Epidermal melanocyte (primary cell): ENCODE measurements at regions not wholly inside any gene's neighbourhood (a gene's known extent, or its start where the extent isn't known, plus 50 kb on each side); places are given as distances from the start of the nearest gene placed in this dataset.

Experiments used
- DNase-seq: peaks from one replicate; pipeline ENCODE4 v3.0.0; 2011; ENCODE audit warnings: low spot score; ENCODE audit not compliant: insufficient read length

DNA sequence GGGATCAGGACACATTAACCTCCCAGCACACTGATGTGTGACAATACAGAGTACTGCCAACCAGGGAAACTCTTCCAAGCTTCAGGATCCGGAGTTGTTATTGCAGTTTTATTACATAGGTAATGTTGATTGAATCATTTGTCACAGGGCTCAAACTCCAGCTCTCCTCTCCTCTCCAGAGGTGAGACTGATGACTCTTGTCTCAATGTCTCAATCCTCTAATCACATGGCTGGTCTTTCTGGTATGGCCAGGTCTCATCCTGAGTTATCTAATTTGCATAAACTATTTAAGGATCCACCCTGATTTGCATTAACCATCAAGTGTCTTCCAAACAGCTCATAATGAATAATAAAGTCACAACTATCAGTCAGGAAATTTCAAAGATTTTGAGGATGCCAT is 522.6 kb upstream of the PCDH9 start:
- DNase-seq = no peak

DNA sequence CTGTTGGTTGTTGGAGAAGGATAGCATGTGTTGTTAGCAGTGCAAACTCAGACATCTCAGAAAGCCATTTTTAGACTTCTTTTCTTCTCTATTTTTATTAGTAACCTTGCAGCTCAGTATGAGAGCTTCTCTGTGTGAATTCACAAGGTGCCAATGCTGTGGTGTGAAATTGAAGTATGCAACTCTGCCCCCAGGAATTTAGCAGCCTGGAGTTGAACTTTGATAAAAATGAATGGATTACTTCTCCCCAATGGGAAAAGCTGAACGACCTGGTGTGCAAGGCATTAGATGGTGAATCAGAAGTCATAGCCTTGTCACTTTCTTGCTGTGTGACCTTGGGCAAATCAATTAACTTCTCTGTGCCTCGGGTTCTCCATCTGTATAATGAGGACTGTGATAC is 512.3 kb upstream of the PCDH9 start:
- DNase-seq = no peak

- no peak for DNase-seq
Measured at GRCh38 chr13:67740871-67741535, 510.9 kb upstream of the PCDH9 start.

GRCh38 chr13:67736646-67737420 is 506.7 kb upstream of the PCDH9 start:
- no peak for DNase-seq

GRCh38 chr13:67735651-67736050 is 505.5 kb upstream of the PCDH9 start:
- DNase-seq = no peak

- DNase-seq = no peak
Measured at GRCh38 chr13:67726979-67727378, 496.8 kb upstream of the PCDH9 start.

GRCh38 chr13:67725999-67726398 is 495.9 kb upstream of the PCDH9 start:
- no peak for DNase-seq

- no peak for DNase-seq
Measured at GRCh38 chr13:67713571-67713970, 483.4 kb upstream of the PCDH9 start.

- no peak for DNase-seq
Measured at GRCh38 chr13:67696775-67697174, 466.6 kb upstream of the PCDH9 start.

DNA sequence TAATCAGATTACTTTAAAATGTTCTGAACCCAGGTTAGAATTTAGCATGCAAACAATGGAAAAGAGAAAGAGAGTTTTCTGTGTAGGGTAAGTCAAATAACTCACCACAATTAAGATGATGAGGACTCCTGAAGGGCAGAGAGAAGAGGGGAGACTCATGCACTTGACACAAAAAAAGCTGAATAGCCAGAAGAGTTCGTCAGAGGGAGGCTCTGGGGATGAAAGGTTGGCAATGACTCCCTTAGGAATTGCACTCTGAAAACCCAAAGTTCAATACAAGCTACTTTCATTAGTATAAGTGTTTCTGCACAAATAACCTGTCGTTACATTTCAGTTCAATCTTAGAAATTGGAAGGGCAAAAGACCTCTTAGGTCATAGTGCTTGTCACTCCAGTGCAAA is 434.4 kb upstream of the PCDH9 start:
- no peak for DNase-seq

DNA sequence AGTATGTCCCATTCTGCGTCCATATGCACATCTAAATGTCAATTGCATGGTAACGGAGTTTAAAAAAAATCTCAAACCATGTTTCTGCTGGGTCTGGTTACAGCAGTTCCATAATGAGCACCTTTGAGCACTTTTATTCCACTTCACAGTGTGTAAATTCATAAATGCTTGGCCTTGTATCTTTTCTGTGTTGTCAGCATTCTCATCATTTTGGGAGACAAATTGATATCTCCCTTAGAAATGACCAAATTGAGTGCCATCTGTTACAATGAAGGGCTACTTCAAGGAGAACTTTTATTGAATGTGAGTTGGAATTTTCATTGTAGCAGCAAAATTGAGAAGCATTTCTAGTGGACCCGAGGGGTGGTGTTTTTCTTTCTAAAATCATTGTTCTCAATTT is 432.9 kb upstream of the PCDH9 start:
- DNase-seq = no peak

GRCh38 chr13:67652887-67653286 is 422.8 kb upstream of the PCDH9 start:
- DNase-seq = no peak

DNA sequence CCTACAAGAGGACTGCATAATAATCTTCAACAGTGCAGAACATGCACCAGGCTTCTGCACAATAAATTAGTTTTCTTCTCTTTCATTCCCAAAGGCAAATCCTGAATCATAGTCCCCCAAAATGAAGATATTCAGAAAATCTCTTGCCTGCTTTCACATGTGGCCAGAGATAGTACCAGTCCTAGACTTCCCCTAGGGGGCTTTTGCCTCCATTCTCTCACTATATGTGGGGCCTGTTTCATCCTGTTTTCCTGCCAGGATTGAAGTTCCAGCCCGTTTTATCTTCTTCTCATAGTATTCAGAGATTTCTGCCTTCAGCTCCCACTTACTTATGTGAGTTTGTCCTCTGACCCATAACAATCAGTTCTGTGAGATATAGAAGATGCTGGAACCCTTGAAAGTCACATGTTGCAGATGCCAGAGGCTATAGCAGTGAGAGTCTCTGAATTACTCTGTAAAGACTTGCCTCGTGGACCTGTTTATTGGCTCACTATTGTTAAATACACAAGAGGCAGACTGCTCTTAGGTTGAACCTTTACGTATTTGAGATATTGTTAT is 421.9 kb upstream of the PCDH9 start:
- DNase-seq = no peak

DNA sequence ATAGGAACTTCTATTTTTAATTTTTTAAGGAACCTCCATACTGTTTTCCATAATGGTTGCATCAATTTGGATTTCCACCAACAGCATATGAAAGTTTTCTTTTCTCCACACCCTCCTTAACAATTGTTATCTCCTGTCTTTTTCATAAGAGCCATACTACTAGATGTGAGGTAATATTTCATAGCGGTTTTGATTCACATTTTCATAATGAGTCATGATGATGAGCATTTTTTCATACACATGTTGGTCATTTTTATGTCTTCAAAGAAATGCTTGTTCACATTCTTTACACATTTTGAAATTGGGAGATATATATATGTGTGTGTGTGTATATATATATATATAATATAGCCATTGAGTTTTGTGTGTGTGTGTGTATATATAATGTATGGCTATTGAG is 420.3 kb upstream of the PCDH9 start:
- DNase-seq = no peak

GRCh38 chr13:67645874-67646467 is 415.8 kb upstream of the PCDH9 start:
- no peak for DNase-seq

GRCh38 chr13:67643516-67644055 is 413.4 kb upstream of the PCDH9 start:
- DNase-seq = no peak

DNA sequence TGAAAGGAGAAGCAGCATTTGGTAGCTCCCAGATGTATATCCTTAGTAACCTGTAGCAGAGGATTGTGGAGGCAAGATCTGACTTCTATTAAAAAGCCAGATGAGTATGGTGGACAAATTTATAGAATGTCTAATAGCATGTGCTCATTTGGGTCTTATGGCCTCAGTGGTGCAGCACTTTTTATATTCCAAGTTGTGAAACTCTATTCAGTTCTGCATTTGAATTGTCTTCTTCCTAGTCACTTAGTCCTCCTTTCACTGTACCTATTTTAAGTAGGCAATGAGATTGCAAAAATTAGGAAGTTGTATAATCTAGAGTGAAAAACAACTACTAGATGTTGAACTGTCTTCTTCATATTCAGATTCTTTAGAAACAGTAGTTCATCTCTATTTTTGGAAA is 412.5 kb upstream of the PCDH9 start:
- DNase-seq = no peak

GRCh38 chr13:67635754-67636153 is 405.6 kb upstream of the PCDH9 start:
- DNase-seq = no peak

GRCh38 chr13:67632590-67632989 is 402.5 kb upstream of the PCDH9 start:
- DNase-seq = no peak

- DNase-seq = no peak
Measured at GRCh38 chr13:67630640-67631039, 400.5 kb upstream of the PCDH9 start.

GRCh38 chr13:67623630-67624029 is 393.5 kb upstream of the PCDH9 start:
- DNase-seq = no peak

- DNase-seq = no peak
Measured at GRCh38 chr13:67620665-67621064, 390.5 kb upstream of the PCDH9 start.
